A549 (cell line): ENCODE measurements at regions not wholly inside any gene's neighbourhood (a gene's known extent, or its start where the extent isn't known, plus 50 kb on each side); places are given as distances from the start of the nearest gene placed in this dataset.

ENCODE experiments used
- ATAC-seq, 2 experiments: fragments of 200-7000 bp in 1 of 2; fragments of >200 bp in 1 of 2; cut with Nextera tagmentation in 1 of 2; cut with Tn5 transposase in 1 of 2; 3 replicates each; pipeline versions ENCODE4 v1.8.0 to v1.9.1; 2018 to 2020; ENCODE audit warnings: mild to moderate bottlenecking in 1 of 2, moderate library complexity in 1 of 2
- CTCF ChIA-PET: fragments of 300-600 bp; sonication (Branson Sonifier 250); formaldehyde crosslinking; extraction: SDS; loops from one replicate; lab custom pipeline; 2021; ENCODE audit warnings: antibody characterized with exemption, inconsistent platforms; lab: Yijun Ruan, JAX
- POLR2A ChIA-PET: fragments of 350-600 bp; formaldehyde crosslinking; extraction: SDS; loops from one replicate; lab custom pipeline; 2021; ENCODE audit warnings: antibody characterized with exemption, inconsistent platforms; lab: Yijun Ruan, JAX
- DNase-seq, 2 experiments: peaks; one replicate each; pipeline versions ENCODE4 v3.0.0 to v3.0.0-alpha.2; 2011 to 2016; ENCODE audit warnings: low read depth in 1 of 2, low spot score in 1 of 2
- FAIRE-seq: peaks from 2 replicates; lab custom pipeline; 2011; peaks lifted over from hg19 to GRCh38; lab: Jason Lieb, UNC
- H3K27ac ChIP-seq, 2 experiments: fragments of >200 bp; sonication (Bioruptor Twin); formaldehyde crosslinking; 3 replicates each; pipeline ENCODE4 v1.5.1; 2016 to 2017
- H3K4me1 ChIP-seq: fragments of >200 bp; sonication (Bioruptor Twin); formaldehyde crosslinking; 3 replicates; pipeline ENCODE4 v1.6.1; 2016
- H3K4me2 ChIP-seq: fragments of >200 bp; sonication (Bioruptor Twin); formaldehyde crosslinking; 3 replicates; pipeline ENCODE4 v1.6.1; 2016
- H3K4me3 ChIP-seq: fragments of >200 bp; sonication (Bioruptor Twin); formaldehyde crosslinking; 3 replicates; pipeline ENCODE4 v1.5.1; 2016
- H3K9me3 ChIP-seq: fragments of >200 bp; sonication (Bioruptor Twin); formaldehyde crosslinking; 3 replicates; pipeline ENCODE4 v1.6.1; 2016
- ATOH8 ChIP-seq: fragments of 250-450 bp; sonication (Bioruptor Pico); IDR thresholded peaks from 2 replicates; pipeline ENCODE4 v1.5.0; 2020; ENCODE audit warnings: low read depth, mild to moderate bottlenecking, moderate library complexity
- BCL3 ChIP-seq: fragments of >200 bp; sonication (Bioruptor Twin); formaldehyde crosslinking; IDR thresholded peaks from 3 replicates; pipeline ENCODE4 v1.6.1; 2016
- CBX2 ChIP-seq: fragments of 200-600 bp; sonication (generic); IDR thresholded peaks from 2 replicates; pipeline ENCODE4 v1.6.1; 2016; ENCODE audit warnings: low read depth, mild to moderate bottlenecking, borderline replicate concordance
- CHD2 ChIP-seq: fragments of 150-350 bp; IDR thresholded peaks from 2 replicates; pipeline ENCODE4 v1.6.1; 2014; ENCODE audit warnings: low read length; ENCODE audit not compliant: partially characterized antibody
- CTCF ChIP-seq: fragments of >200 bp; sonication (Bioruptor Twin); formaldehyde crosslinking; IDR thresholded peaks from 3 replicates; pipeline ENCODE4 v1.5.1; 2016
- E2F6 ChIP-seq: IDR thresholded peaks from 2 replicates; pipeline ENCODE4 v1.6.1; 2012; ENCODE audit warnings: low read depth, borderline replicate concordance
- EHF ChIP-seq: fragments of 250-450 bp; sonication (Bioruptor Pico); IDR thresholded peaks from 2 replicates; pipeline ENCODE4 v1.5.0; 2020; ENCODE audit warnings: mild to moderate bottlenecking
- ELK1 ChIP-seq: fragments of 150-350 bp; IDR thresholded peaks from 2 replicates; pipeline ENCODE4 v1.6.1; 2014; ENCODE audit warnings: low read depth, mild to moderate bottlenecking, low read length
- EP300 ChIP-seq, 2 experiments: fragments of >200 bp; sonication (Bioruptor Twin); formaldehyde crosslinking; IDR thresholded peaks; 2 replicates in 1 of 2; 3 replicates in 1 of 2; pipeline ENCODE4 v1.6.1; 2016 to 2017
- FOSB ChIP-seq: fragments of 250-450 bp; sonication (Bioruptor Pico); IDR thresholded peaks from 2 replicates; pipeline ENCODE4 v1.5.0; 2020; ENCODE audit warnings: mild to moderate bottlenecking, moderate library complexity
- HOXB13 ChIP-seq: fragments of 250-450 bp; sonication (Bioruptor Pico); IDR thresholded peaks from 2 replicates; pipeline ENCODE4 v1.5.0; 2020; ENCODE audit warnings: low read depth, mild to moderate bottlenecking, moderate library complexity
- JUN ChIP-seq, 2 experiments: fragments of >200 bp; sonication (Bioruptor Twin); formaldehyde crosslinking; IDR thresholded peaks; 2 replicates in 1 of 2; 3 replicates in 1 of 2; pipeline ENCODE4 v1.6.1; 2016 to 2017
- MAZ ChIP-seq: fragments of 150-350 bp; IDR thresholded peaks from 2 replicates; pipeline ENCODE4 v1.6.1; 2014; ENCODE audit warnings: antibody characterized with exemption, low read depth, low read length, borderline replicate concordance
- NFE2L2 ChIP-seq: fragments of 150-350 bp; conservative IDR thresholded peaks from 2 replicates; pipeline ENCODE4 v1.6.1; 2014; ENCODE audit warnings: low read length
- PBX3 ChIP-seq: IDR thresholded peaks from 2 replicates; pipeline ENCODE4 v1.6.1; 2012
- POLR2A ChIP-seq: IDR thresholded peaks from 2 replicates; pipeline ENCODE4 v1.6.1; 2012; ENCODE audit warnings: mild to moderate bottlenecking, low read length
- RAD21 ChIP-seq, 2 experiments: fragments of >200 bp in 1 of 2; sonication (Bioruptor Twin) in 1 of 2; formaldehyde crosslinking in 1 of 2; IDR thresholded peaks in 1 of 2; conservative IDR thresholded peaks in 1 of 2; 2 replicates in 1 of 2; 3 replicates in 1 of 2; pipeline ENCODE4 v1.6.1; 2012 to 2018; ENCODE audit warnings: inconsistent platforms in 1 of 2
- RNF2 ChIP-seq: fragments of 200-600 bp; sonication (generic); IDR thresholded peaks from 2 replicates; pipeline ENCODE4 v1.6.1; 2016; ENCODE audit warnings: low read depth, mild to moderate bottlenecking, antibody characterized with exemption, moderate library complexity, borderline replicate concordance
- SREBF2 ChIP-seq: fragments of 450-650 bp; IDR thresholded peaks from 2 replicates; pipeline ENCODE4 v1.6.1; 2014; ENCODE audit warnings: mild to moderate bottlenecking, moderate library complexity
- ZC3H11A ChIP-seq: fragments of 450-650 bp; IDR thresholded peaks from 2 replicates; pipeline ENCODE4 v1.6.1; 2014; ENCODE audit warnings: antibody characterized with exemption, mild to moderate bottlenecking
- ZFP36 ChIP-seq: fragments of 450-650 bp; IDR thresholded peaks from 2 replicates; pipeline ENCODE4 v1.6.1; 2014; ENCODE audit warnings: borderline replicate concordance; ENCODE audit not compliant: partially characterized antibody
- ZNF302 ChIP-seq: fragments of 250-450 bp; sonication (Bioruptor Pico); IDR thresholded peaks from 2 replicates; pipeline ENCODE4 v1.9.0; 2021; ENCODE audit warnings: inconsistent platforms, mild to moderate bottlenecking, moderate library complexity
- WGBS: methylation state at CpG from one replicate; pipeline ENCODE4 v1.1.6; 2017; ENCODE audit errors: missing lambda C conversion rate; 5-methylcytosine and 5-hydroxymethylcytosine counted together
- TF ChIP-seq, protein P1 (sequence below): fragments of 250-450 bp; sonication (Bioruptor Pico); IDR thresholded peaks from 2 replicates; pipeline ENCODE4 v1.5.0; 2021; ENCODE audit warnings: mild to moderate bottlenecking, moderate library complexity, borderline replicate concordance
- TF ChIP-seq, protein P2 (sequence below): fragments of >200 bp; sonication (Bioruptor Twin); formaldehyde crosslinking; IDR thresholded peaks from 2 replicates; pipeline ENCODE4 v1.6.1; 2016

- no peak for TF ChIP-seq E2F6
- no peak for TF ChIP-seq ZFP36
- no peak for TF ChIP-seq ZC3H11A
- no peak for TF ChIP-seq ELK1
- TF ChIP-seq CTCF = no peak
Measured at GRCh38 chr6:139647841-139648240, 273.4 kb upstream of the CITED2 start (continued).

DNA sequence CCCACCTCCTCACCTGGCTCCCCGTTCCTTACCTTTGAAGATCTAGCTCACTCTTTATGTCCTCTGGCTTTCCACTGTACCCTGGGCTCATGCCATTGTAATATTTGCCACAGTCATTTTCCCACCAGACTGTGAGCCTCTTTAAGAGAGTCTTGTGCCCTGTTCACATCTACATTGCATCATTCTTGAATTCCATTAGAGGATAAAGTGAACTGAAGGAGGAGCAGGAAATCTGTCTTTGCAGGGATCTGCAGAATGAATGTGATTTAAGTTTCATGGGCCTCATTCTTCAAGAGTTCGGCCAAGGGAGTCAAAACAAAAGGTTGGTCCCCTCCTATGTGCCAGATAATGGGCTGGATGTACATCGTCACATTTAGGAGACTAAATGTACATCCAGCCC lies 272.6 kb upstream of the CITED2 start:
- WGBS = 77% methylated on average over 3 of the region's 3 CpGs
- H3K4me3 ChIP-seq = no peak overlapping the region
- no peak for ATAC-seq
- H3K4me1 ChIP-seq = no peaks in the 10 kb centered on the region
- H3K4me2 ChIP-seq = no peak overlapping the region
- TF ChIP-seq HOXB13 (CRISPR knock-in tag) (no peak), CHD2 (no peak), EP300 (IDR thresholded peaks at IDR 0.05) (no peak), EHF (CRISPR knock-in tag) (no peak), RAD21 (conservative IDR thresholded peaks at IDR 0.05 in 1 of 2, IDR thresholded peaks at IDR 0.05 in 1 of 2) (no peak), NFE2L2 (no peak), ATOH8 (no peak), ELK1 (no peak), BCL3 (no peak), ZNF302 (CRISPR knock-in tag) (no peak), ZC3H11A (no peak), FOSB (no peak)
- no peaks in the 10 kb centered on the region for H3K9me3 ChIP-seq
- no peak for DNase-seq
- FAIRE-seq = no peak
- ChIA-PET CTCF (no interaction called here), POLR2A (no interaction called here)
- no peak overlapping the region for H3K27ac ChIP-seq

DNA sequence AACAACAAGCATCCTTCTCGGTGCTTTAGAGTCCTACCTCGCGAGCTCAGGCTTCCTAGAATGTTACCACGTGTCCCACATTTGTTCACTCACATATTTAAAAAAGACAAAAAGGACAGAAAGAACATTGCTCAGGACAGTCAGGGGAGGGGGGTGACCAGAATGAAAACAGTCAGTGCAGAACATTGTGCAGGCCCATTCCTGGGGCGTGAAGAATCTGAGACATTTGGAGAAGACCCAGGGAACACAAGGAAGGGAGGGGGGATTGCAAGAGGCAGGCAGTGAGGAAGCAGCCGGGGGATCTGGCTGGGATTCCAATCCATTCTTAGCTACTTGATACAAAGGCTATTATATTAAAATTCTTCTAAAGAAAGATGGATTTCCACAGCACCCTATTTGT lies 270.4 kb upstream of the CITED2 start:
- ChIA-PET POLR2A (no interaction called here), CTCF (interaction anchor here (0.9 kb wide), 1 partner anchor 272 kb away, joined by 3 read pairs; no protein-coding TSS in a partner anchor)
- WGBS = 73% methylated on average over 6 of the region's 6 CpGs
- Histone ChIP-seq H3K27ac (no peak overlapping the region), H3K4me2 (no peak overlapping the region), H3K4me1 (no peaks in the 10 kb centered on the region), H3K4me3 (no peak overlapping the region), H3K9me3 (no peaks in the 10 kb centered on the region)
- FAIRE-seq (no peak), ATAC-seq (no peak), DNase-seq (no peak)
- TF ChIP-seq RNF2 (no peak), POLR2A (no peak), CBX2 (no peak), JUN (IDR thresholded peaks at IDR 0.05) (no peak), EP300 (IDR thresholded peaks at IDR 0.05) (no peak), PBX3 (no peak), SREBF2 (no peak), MAZ (no peak), E2F6 (no peak), HOXB13 (CRISPR knock-in tag) (no peak)
- TF ChIP-seq, protein P1, sequence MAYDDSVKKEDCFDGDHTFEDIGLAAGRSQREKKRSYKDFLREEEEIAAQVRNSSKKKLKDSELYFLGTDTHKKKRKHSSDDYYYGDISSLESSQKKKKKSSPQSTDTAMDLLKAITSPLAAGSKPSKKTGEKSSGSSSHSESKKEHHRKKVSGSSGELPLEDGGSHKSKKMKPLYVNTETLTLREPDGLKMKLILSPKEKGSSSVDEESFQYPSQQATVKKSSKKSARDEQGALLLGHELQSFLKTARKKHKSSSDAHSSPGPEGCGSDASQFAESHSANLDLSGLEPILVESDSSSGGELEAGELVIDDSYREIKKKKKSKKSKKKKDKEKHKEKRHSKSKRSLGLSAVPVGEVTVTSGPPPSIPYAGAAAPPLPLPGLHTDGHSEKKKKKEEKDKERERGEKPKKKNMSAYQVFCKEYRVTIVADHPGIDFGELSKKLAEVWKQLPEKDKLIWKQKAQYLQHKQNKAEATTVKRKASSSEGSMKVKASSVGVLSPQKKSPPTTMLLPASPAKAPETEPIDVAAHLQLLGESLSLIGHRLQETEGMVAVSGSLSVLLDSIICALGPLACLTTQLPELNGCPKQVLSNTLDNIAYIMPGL (CRISPR knock-in tag) = no peak
- TF ChIP-seq, protein P2, sequence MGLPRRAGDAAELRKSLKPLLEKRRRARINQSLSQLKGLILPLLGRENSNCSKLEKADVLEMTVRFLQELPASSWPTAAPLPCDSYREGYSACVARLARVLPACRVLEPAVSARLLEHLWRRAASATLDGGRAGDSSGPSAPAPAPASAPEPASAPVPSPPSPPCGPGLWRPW = no peak
